T-helper 9 cell (primary cell): ENCODE measurements at regions not wholly inside any gene's neighbourhood (a gene's known extent, or its start where the extent isn't known, plus 50 kb on each side); places are given as distances from the start of the nearest gene placed in this dataset.

Experiments used
- DNase-seq: peaks from one replicate; pipeline ENCODE4 v3.0.0-alpha.2; 2020

DNA sequence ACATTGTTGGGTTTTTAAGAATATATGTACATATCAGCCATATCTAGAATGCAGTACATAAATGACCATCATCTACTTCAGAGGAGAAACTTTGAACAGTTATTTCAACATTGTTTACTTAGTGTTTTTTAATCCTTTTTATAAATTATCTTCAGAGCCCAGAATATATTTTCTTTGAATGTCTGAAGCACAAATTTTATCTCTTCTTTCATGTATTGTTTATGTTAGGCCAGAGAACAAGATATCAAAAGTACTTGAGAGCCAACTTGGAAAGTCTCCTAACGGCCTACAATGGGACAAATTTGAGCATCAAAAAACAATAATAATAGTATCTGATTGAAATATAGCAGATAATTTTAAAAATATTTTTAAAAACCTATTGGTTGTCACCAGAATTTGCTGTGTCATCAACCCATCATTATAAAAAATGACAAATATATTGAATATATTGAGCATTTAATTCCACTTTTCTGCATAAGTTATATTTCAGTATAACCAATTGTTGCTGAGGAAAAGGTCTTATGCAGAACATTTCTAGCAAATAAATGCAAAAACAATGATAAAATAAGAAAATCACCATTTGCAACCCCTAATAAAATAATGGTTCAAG, 67.5 kb upstream of the CCNG1 start:
- no peak for DNase-seq

DNA sequence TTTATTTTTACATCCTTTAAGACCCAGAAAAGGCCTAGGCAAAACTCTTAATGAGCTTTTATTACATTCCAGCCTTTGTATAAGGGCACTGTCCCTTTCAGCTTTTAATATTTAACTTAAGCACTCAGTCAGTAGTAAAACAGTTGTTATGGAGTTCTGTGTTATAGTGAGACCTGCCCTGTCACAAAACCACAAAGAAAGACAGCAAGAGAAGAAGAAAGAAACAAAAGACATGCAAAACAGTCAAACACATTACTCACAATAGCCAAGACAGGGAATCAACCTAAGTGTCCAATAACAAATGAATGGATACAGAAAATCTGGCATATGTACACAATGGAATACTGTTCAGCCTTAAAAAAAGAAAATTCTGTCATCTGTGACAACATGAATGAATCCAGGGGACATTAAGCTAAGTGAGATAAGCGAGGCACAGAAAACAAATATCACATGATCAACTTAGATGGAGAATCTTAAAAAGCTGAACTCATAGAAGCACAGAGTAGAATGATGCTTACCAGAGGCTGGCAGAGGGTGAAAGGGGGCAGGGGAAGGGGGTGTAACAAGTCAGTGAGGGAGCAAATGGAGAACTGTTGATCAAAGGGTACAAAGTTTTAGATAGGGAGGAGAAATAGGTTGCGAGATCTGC, 63.8 kb upstream of the CCNG1 start:
- DNase-seq = no peak

DNA sequence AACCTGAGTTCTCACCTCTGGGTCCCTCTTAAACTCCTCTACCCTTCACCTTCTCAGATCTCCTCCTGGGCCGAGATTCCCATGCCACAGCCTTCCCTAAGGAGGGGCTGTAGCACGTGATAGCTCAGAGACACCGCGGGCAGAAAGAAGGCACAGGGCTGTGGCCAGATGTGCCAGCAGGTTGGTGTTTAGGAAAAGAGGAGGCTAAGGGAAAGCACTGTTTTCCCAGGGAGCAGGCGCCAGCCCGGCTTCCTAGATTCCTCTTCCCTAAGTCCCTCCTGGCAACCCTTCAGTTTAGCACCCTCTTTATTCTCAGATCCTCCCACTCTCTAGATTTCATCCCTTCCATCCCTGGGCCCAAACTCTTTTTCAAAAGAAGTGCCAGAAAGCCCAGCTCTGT, 59.4 kb upstream of the CCNG1 start:
- no peak for DNase-seq

DNA sequence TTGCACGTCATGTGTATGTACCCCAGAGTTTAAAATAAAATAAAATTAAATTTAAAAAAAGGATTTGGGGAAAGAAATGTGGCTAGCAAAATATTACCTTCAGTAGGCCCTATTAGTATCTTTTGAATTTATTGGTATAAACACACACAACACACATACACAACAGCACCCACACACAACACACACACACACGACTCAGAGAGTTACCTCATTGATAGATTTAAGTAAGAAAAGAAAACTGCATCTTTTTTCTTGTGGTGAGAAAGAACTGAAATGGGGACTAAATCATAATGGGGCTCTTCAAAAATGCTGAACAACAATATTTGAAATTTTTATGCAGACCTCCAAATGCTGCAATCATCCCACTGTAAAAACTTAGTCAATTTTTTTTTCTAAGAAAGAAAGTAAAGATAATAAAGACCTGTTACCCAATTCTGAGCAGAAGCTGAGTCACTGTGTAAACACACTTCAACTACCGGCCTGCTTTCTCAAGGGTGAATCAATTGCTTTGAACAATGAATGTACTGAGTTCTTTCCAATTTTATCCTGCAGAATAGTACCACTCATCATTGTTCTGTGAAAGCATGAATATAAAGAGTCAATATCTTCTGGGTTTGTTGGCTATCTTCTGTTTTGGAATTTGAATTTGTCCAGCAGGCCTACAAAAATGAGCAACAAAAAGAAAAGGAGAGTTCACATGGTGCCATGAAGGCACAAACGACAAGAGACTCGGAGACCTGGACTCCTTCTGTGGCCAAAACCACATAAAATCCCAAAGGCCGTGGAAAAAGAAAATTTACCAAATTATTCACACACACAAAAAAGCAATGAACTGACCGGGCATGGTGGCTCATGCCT, 57.9 kb upstream of the CCNG1 start:
- DNase-seq = no peak

DNA sequence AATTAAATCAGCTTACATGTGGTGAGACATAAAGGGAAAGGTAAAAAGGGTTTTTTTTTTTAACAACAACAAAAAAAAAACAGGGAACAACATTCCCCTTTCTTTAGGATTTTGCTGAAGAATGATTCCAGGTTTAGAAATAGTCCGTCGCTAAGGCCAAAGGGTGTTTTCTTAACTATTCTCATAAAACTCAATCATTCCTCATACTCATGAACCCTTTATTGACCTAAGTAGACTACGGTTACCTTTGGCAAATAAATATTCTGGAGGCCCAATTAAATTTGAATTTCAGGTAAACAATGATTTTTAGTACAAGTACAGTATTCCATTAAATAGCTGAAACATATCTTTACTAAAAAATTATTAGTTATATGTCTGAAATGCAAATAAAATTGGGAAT, 55.6 kb upstream of the CCNG1 start:
- no peak for DNase-seq

DNA sequence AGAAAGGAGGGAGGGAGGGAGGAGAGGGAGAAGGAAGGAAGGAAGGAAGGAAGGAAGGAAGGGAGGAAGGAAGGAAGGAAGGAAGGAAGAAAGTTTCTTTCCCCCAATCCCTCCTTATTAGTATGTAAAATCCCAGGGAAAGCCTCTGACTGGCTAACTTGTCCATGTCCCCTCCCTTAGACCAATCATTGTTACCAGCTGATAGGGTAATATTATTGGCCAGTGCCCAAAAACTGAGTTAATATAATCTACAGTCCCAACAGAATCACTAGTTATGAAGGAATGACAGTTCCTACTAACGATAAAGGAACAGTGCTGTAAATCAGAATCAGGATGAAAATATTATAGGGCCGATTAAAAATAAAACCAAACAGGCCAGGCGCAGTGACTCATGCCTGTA, 53.6 kb upstream of the CCNG1 start:
- DNase-seq = no peak

DNA sequence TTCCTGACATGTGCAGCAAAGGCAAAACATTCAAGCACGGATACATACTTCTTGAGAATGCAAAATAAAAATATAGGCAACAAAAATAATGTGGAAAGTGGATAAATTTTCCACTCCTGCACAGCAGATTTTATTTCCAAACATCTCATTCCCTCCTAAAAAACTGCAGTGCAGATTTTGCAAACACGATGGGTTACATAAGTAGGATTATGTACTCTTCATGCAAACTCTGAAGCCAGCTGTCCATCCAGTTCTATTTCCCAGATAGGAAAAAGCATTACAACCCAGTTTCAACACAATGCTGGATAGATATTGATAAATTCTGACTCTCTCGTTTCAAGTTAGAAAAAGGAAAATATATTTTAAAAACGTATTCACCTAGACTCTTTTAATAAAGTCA, 52.7 kb upstream of the CCNG1 start:
- no peak for DNase-seq

DNA sequence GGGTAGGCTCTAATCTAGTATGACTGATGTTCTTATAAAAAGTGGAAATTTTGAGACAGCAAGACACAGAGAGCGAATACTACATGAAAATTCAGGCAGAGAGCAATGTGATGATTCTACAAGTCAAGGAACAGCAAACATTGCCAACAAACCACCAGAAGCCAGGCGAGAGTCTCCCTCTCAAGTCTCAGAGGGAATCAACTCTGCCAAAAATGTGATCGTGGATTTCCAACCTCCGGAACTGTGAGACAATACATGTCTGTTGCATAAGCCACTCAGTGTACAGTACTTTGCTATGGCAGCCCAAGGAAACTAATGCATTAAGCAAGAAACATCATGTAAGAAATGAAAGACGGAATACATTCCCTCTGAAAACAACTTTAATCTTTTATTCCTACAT, 52.1 kb upstream of the CCNG1 start:
- DNase-seq = no peak

DNA sequence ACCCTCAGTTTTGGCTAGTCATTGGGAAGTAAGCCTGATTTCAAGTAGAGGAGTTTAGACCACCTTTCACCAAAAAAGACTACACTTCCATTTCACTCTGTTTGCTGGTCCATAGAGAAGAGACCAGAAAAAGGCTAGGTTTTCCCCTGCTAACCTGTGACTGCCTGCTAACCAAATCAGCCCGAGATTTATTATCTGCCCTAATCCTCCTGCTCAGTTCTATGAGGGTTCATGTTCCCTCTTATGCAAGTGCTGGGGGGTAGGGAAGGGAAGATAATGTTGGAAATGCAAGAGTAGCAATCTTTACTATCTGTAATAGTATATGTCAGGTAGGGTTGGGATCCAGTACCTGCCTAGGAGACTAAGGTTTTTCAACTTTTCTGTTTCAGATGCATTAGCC, 51.6 kb upstream of the CCNG1 start:
- DNase-seq = no peak

DNA sequence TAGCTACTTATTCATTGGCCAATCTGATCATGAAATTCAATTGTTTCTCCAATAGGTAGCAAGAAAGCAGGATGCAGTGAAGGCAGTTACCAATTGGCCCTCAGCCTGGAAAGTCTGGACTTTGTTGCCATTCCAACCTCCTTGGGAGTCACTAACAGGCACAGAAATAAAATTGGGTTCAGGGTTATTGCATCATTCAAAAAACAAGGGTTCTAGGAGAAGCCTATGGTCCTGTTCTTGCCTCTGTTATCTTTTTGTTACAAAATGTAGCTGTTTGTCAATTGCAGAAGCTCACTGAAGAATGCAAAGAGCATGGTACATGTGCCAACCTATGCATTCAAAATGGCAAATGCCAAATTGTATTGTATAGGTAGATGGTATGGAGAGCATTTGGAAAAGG, 51.0 kb upstream of the CCNG1 start:
- no peak for DNase-seq

DNA sequence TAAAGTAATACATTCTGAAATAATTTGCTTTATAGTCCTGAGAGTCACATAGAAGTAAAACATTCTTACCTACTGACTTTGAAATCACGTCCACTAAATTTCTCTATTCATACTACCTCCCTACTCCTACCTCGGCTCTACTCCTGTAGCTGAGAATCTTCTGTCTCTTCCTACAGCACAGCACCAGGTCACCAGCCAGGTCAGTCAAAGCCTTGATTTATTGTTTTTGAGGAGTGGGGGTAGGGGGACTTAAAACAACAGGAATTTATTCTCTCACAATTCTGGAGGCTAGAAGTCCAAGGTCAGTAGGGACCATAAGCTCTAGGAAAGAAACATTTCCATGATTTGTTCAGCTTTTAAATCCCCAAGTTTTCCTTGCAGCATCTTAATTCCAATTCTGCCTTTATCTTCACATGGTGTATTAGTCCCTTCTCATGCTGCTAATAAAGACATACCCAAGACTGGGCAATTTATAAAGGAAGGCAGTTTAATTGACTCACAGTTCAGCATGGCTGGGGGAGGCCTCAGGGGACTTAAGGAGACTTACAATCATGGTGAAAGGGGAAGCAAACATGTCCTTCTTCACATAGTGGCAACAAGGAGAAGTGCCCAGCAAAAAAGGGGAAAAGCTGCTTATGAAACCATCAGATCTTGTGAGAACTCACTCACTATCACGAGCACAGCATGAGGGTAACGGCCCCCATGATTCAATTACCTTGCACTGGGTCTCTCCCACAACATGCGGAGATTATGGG, 49.6 kb upstream of the CCNG1 start:
- DNase-seq = no peak
